ENCODE measurements at regions not wholly inside any gene's neighbourhood (a gene's known extent, or its start where the extent isn't known, plus 50 kb on each side); places are given as distances from the start of the nearest gene placed in this dataset.

DNA sequence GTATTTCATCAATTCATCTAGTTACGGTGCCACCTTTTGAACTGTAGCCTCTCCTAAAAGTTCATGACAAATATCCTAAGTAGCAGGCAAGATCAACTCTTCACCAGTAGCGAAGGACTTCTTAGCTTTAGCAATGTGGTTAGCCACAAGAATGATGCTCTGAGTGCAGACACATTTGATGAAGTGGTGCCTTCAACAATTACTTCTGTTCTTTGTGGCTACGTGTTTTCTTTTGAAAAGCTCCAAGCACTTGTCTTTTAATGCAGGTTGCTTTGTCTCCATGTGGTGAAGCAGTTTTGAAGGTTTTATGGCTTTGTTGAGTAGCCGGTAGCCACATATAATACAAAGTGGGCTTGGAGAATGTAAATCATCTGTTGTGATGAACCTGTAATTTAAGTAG, 194.7 kb downstream of the B3GLCT start:
- TF ChIP-seq, protein P1, sequence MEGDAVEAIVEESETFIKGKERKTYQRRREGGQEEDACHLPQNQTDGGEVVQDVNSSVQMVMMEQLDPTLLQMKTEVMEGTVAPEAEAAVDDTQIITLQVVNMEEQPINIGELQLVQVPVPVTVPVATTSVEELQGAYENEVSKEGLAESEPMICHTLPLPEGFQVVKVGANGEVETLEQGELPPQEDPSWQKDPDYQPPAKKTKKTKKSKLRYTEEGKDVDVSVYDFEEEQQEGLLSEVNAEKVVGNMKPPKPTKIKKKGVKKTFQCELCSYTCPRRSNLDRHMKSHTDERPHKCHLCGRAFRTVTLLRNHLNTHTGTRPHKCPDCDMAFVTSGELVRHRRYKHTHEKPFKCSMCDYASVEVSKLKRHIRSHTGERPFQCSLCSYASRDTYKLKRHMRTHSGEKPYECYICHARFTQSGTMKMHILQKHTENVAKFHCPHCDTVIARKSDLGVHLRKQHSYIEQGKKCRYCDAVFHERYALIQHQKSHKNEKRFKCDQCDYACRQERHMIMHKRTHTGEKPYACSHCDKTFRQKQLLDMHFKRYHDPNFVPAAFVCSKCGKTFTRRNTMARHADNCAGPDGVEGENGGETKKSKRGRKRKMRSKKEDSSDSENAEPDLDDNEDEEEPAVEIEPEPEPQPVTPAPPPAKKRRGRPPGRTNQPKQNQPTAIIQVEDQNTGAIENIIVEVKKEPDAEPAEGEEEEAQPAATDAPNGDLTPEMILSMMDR (IDR thresholded peaks at IDR 0.05): no peak
- no peak for TF ChIP-seq ZFX (IDR thresholded peaks at IDR 0.05; ENCODE audit: borderline replicate concordance)

All from 22Rv1 (cell line).